Left ventricle myocardium inferior (tissue), 1 donor: ENCODE measurements at regions not wholly inside any gene's neighbourhood (a gene's known extent, or its start where the extent isn't known, plus 50 kb on each side); places are given as distances from the start of the nearest gene placed in this dataset.
A peak's percentile ranks its signal among the peaks of the same experiment; 100 is the strongest.

Source experiments
- DNase-seq: peaks from one replicate; pipeline ENCODE4 v3.0.0-alpha.2; 2020
- H3K27ac ChIP-seq: fragments of 200-600 bp; replicated peaks from 2 replicates; pipeline ENCODE4 v1.8.0; 2021
- H3K27me3 ChIP-seq: fragments of 200-600 bp; 2 replicates; pipeline ENCODE4 v1.8.0; 2021; ENCODE audit warnings: low read depth
- H3K36me3 ChIP-seq: fragments of 200-600 bp; 2 replicates; pipeline ENCODE4 v1.8.0; 2021
- H3K4me1 ChIP-seq: fragments of 200-600 bp; 2 replicates; pipeline ENCODE4 v1.8.0; 2021
- H3K4me3 ChIP-seq: fragments of 200-600 bp; 2 replicates; pipeline ENCODE4 v1.8.0; 2021; ENCODE audit warnings: mild to moderate bottlenecking, moderate library complexity
- H3K9me3 ChIP-seq: fragments of 200-600 bp; replicated peaks from 2 replicates; pipeline ENCODE4 v1.8.0; 2021
- CTCF ChIP-seq: fragments of 200-600 bp; IDR thresholded peaks from 2 replicates; pipeline ENCODE4 v1.8.0; 2021; ENCODE audit warnings: antibody characterized with exemption, mild to moderate bottlenecking, borderline replicate concordance
- intact Hi-C: fragments of 100-400 bp; cut with micrococcal nuclease; formaldehyde crosslinking; loops from one replicate; pipeline ENCODE4 v1.11.0; 2022
- donor health status: DM: no; HTN: yes; CAD: no; lungs with severe emphysema.

- Histone ChIP-seq H3K4me1 (no peaks in the 10 kb centered on the region), H3K27me3 (no peaks in the 10 kb centered on the region), H3K4me3 (no peak overlapping the region), H3K27ac (no peak overlapping the region), H3K9me3 (no peaks in the 10 kb centered on the region), H3K36me3 (no peaks in the 10 kb centered on the region)
- no peak for TF ChIP-seq CTCF
- no peak for DNase-seq
- intact Hi-C loops = no loop called here
Observed at GRCh38 chr16:80028581-80029380, 428.2 kb upstream of the MAF start.

GRCh38 chr16:80027007-80027965 lies 426.7 kb upstream of the MAF start:
- Histone ChIP-seq H3K27ac (peak overlapping the region; percentile 28), H3K4me3 (peak overlapping the region; percentile 32)
- intact Hi-C loops = no loop called here

GRCh38 chr16:80025236-80025635 lies 424.7 kb upstream of the MAF start:
- TF ChIP-seq CTCF = no peak
- intact Hi-C loops = no loop called here
- H3K4me3 ChIP-seq = no peak overlapping the region
- no peak overlapping the region for H3K27ac ChIP-seq
- no peaks in the 10 kb centered on the region for H3K9me3 ChIP-seq
- no peaks in the 10 kb centered on the region for H3K27me3 ChIP-seq
- DNase-seq = no peak
- no peaks in the 10 kb centered on the region for H3K4me1 ChIP-seq
- H3K36me3 ChIP-seq = no peaks in the 10 kb centered on the region

More at GRCh38 chr16:80027007-80027965, 426.7 kb upstream of the MAF start:
- no peak for TF ChIP-seq CTCF
- DNase-seq = peak; percentile 40
- Histone ChIP-seq H3K4me1 (no peaks in the 10 kb centered on the region), H3K9me3 (no peaks in the 10 kb centered on the region), H3K27me3 (no peaks in the 10 kb centered on the region), H3K36me3 (no peaks in the 10 kb centered on the region)

- H3K9me3 ChIP-seq = no peaks in the 10 kb centered on the region
- TF ChIP-seq CTCF = no peak
- no peak overlapping the region for H3K4me3 ChIP-seq
- no peaks in the 10 kb centered on the region for H3K4me1 ChIP-seq
- no peaks in the 10 kb centered on the region for H3K27me3 ChIP-seq
- H3K36me3 ChIP-seq = no peaks in the 10 kb centered on the region
- H3K27ac ChIP-seq = no peak overlapping the region
- intact Hi-C loops = no loop called here
- DNase-seq = no peak
Observed at GRCh38 chr16:80024443-80024842, 423.9 kb upstream of the MAF start.

GRCh38 chr16:80023865-80024264 lies 423.3 kb upstream of the MAF start:
- no peaks in the 10 kb centered on the region for H3K36me3 ChIP-seq
- H3K4me1 ChIP-seq = no peaks in the 10 kb centered on the region
- no peak for TF ChIP-seq CTCF
- no peak overlapping the region for H3K4me3 ChIP-seq
- no peaks in the 10 kb centered on the region for H3K27me3 ChIP-seq
- no peaks in the 10 kb centered on the region for H3K9me3 ChIP-seq
- DNase-seq = no peak
- H3K27ac ChIP-seq = no peak overlapping the region
- intact Hi-C loops = no loop called here
